Ramos (cell line): ENCODE measurements at regions not wholly inside any gene's neighbourhood (a gene's known extent, or its start where the extent isn't known, plus 50 kb on each side); places are given as distances from the start of the nearest gene placed in this dataset.

Source experiments
- in situ Hi-C: fragments of 300-500 bp; cut with MboI; formaldehyde crosslinking; loops from one replicate; pipeline ENCODE4 v1.14.3; 2022; ENCODE audit warnings: low sequenced_read_pairs; ENCODE audit not compliant: unreplicated experiment

- in situ Hi-C loops: no loop called here
These were observed 459.3 kb downstream of the BRD1 start for GRCh38 chr22:49368221-49368975.

- in situ Hi-C loops: no loop called here
These were observed 460.5 kb downstream of the BRD1 start for GRCh38 chr22:49367041-49367697.

- in situ Hi-C loops: no loop called here
These were observed 461.2 kb downstream of the BRD1 start for GRCh38 chr22:49366437-49366836.

DNA sequence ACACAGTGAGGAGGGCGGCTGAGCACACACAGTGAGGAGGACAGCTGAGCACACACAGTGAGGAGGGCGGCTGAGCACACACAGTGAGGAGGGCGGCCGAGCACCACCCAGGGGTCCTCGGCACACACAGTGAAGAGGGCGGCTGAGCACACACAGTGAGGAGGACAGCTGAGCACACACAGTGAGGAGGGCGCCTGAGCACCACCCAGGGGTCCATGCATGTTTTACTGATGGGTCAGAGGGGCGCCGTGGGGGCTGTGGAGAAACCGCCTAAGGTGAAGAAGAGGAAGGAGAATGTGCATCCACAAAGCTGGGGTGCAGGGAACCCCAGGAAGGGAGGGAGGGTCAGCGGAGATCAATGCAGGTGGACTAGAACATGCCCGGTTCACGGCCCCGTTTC lies 461.8 kb downstream of the BRD1 start:
- in situ Hi-C loops: no loop called here

- in situ Hi-C loops: no loop called here
These were observed 462.4 kb downstream of the BRD1 start for GRCh38 chr22:49365191-49365837.

- in situ Hi-C loops: no loop called here
These were observed 463.3 kb downstream of the BRD1 start for GRCh38 chr22:49364398-49364797.

DNA sequence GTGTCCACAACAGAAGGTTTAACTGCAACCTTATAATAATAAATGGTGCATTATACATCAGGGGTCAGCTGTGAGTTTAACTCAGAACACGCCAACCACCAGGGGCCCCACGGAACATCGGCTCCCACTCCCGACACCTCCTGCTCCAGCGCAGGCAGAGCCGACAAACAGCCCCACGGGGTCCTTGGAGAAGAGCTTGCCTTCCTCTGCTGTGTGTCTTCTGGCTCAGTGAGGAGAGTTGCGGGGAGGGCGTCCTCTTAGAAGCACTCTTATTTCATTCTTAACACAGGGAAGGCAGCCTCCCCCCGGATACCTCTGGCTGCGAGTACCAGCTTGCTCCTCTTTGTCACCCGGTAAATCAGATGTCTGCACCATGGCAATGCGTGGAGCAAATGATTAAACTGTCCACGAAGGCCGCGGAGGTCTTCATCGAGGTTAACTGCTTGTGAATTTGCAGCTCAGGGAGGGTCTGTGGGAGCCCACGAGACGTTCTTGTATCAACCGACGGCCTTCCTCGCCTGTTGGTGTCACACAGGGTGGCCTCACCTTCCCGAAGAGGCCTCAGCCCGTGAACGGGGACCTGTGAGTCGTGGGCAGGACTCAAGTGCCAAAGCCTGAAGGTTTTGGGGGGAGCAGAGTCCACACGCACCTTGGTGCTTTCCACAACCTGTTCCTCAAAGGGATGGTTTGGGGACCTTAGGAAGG lies 464.0 kb downstream of the BRD1 start:
- in situ Hi-C loops: no loop called here

DNA sequence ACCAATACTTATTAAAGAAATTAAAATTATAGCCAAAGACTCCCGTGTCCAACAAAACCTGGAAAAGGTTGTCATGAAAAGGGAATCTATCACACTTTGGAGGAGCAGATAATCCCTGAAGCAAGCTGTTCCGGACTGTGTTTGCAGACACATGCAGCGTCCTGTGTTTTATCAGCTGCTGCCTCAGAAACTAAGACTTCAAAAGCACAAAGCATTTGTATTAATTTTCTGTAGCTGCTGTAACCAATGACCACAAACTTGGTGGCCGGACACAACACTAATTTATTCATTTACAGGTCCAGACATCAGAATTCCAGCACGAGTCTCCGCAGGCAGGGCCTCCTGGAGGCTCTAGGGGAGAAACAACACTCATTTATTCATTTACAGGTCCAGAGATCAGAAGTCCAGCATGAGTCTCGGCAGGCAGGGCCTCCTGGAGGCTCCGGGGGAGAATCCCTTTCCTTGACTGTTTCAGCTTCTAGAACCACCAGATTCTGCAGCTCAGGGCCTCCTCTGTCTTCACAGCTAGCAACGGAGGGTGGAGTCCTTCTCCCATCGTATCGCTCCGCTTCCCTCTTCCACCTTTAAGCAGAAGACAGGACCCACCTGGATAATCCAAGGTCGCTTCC lies 465.3 kb downstream of the BRD1 start:
- in situ Hi-C loops: no loop called here

GRCh38 chr22:49361164-49361563 lies 466.5 kb downstream of the BRD1 start:
- in situ Hi-C loops: no loop called here

- in situ Hi-C loops: no loop called here
These were observed 466.9 kb downstream of the BRD1 start for GRCh38 chr22:49360746-49361145.

GRCh38 chr22:49359076-49359475 lies 468.6 kb downstream of the BRD1 start:
- in situ Hi-C loops: no loop called here

- in situ Hi-C loops: no loop called here
These were observed 469.8 kb downstream of the BRD1 start for GRCh38 chr22:49357661-49358440.

DNA sequence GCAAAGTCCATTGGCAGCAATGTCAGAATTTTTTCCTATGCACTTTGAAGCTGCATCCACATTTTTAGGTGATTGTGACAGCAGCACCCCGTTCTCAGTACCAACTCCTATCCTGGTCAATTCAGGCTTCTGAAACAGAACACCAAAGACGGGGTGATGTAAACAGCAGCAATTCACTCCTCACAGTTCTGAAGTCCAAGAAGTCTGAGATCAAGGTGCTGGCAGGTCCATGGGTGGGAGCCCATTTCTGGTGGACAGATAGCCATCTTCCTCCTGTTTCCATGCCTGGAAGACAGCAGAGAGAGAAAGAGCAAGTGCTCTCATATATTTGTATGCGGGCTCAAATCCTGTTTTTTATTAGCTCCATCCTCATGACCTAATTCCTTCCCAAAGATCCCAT lies 471.2 kb downstream of the BRD1 start:
- in situ Hi-C loops: no loop called here

- in situ Hi-C loops: no loop called here
These were observed 472.3 kb downstream of the BRD1 start for GRCh38 chr22:49355211-49355920.

DNA sequence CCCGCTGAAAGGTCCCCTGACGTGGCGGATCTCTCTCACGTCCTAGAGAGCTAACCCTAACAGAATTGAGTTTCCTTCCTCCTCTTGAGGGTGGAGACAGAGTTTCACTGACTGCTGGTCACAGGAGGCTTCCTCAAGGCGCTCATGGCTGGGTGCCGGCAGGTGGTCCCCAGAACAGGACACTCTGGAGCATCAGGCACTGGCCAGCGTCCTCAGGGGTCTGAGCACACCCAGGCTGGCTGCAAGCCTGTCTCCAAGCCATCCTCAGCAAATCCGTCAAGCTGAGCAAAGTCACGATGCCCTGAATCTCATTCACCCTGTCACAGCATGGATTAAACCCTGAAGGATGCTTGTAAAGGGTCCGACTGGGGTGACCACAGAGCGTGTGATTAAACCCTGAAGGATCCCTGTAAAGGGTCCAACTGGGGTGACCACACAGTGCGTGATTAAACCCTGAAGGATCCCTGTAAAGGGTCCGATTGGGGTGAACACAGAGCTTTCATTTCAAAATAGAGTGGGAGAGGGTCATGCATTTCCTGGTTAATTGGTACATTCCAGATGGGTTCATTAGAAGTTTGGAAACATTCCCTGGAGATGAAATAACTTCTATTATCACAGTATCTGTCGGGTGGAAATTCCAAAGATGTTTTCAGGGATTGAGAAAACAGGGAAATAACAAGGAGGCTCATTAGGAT lies 473.0 kb downstream of the BRD1 start:
- in situ Hi-C loops: no loop called here

- in situ Hi-C loops: no loop called here
These were observed 474.4 kb downstream of the BRD1 start for GRCh38 chr22:49353235-49353634.

GRCh38 chr22:49352361-49353169 lies 475.1 kb downstream of the BRD1 start:
- in situ Hi-C loops: no loop called here

DNA sequence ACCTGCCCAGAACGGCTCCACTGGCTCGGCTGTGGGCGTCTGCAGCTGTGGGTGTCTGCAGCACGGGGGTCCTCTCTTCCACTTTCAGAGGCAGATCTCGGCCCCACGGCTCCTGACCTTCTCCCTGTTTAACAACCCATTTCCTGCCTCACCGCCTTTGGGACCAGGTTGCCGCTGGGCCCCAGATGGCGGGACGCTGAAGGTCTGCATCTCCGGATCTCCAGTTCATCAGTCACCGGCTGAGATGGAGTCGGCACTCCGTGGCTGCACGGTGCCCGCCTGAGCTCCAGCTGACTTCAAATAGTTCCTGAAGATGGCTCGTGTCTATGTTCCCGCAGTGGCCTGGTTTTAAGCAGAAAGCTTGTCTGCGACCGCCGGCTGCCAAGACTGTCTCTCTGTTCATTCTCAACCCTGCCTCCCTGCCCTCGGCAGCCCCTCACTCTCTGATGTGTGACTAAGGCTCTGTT lies 475.9 kb downstream of the BRD1 start:
- in situ Hi-C loops: no loop called here
